WTC11 (cell line): ENCODE measurements at regions not wholly inside any gene's neighbourhood (a gene's known extent, or its start where the extent isn't known, plus 50 kb on each side); places are given as distances from the start of the nearest gene placed in this dataset.

Experiments used
- ATAC-seq: fragments of 200-7000 bp; cut with Tn5 transposase; 2 replicates; pipeline ENCODE4 v1.10.0; 2021; ENCODE audit warnings: mild to moderate bottlenecking, moderate library complexity
- CTCF ChIA-PET: fragments of 300-600 bp; sonication (Branson Sonifier 250); formaldehyde crosslinking; loops from one replicate; lab custom pipeline; 2021; ENCODE audit warnings: antibody characterized with exemption; lab: Charles Lee
- POLR2A ChIA-PET: fragments of 350-600 bp; sonication (Branson Sonifier 250); formaldehyde crosslinking; loops from one replicate; lab custom pipeline; 2021; ENCODE audit warnings: antibody characterized with exemption; lab: Charles Lee
- DNase-seq: peaks from one replicate; pipeline ENCODE4 v3.0.0; 2021; ENCODE audit warnings: low spot score
- H3K27ac Mint-ChIP-seq: 2 replicates; pipeline ENCODE4 v1.8.0; 2021; ENCODE audit warnings: mixed read lengths
- H3K27me3 Mint-ChIP-seq: 2 replicates; pipeline ENCODE4 v1.8.0; 2021; ENCODE audit warnings: low read depth, mild to moderate bottlenecking, moderate library complexity, mixed read lengths
- H3K36me3 Mint-ChIP-seq: 2 replicates; pipeline ENCODE4 v1.8.0; 2021; ENCODE audit warnings: mixed read lengths
- H3K4me1 Mint-ChIP-seq: 2 replicates; pipeline ENCODE4 v1.8.0; 2022; ENCODE audit warnings: mixed read lengths
- H3K4me3 Mint-ChIP-seq: 2 replicates; pipeline ENCODE4 v1.8.0; 2021; ENCODE audit warnings: mild to moderate bottlenecking, moderate library complexity, mixed read lengths
- H3K9me3 Mint-ChIP-seq: 2 replicates; pipeline ENCODE4 v1.8.0; 2021; ENCODE audit warnings: mixed read lengths
- ARID4B ChIP-seq: sonication (generic); formaldehyde crosslinking; IDR thresholded peaks from 2 replicates; pipeline ENCODE4 v1.8.0; 2023; ENCODE audit warnings: missing genetic modification reagents, mild to moderate bottlenecking, borderline replicate concordance
- CREM ChIP-seq: sonication (generic); formaldehyde crosslinking; IDR thresholded peaks from 2 replicates; pipeline ENCODE4 v1.8.1; 2022; ENCODE audit warnings: mild to moderate bottlenecking, missing genetic modification reagents, moderate library complexity
- E2F1 ChIP-seq: sonication (generic); formaldehyde crosslinking; IDR thresholded peaks from 2 replicates; pipeline ENCODE4 v1.8.0; 2022; ENCODE audit warnings: mild to moderate bottlenecking, missing genetic modification reagents
- E2F4 ChIP-seq: sonication (generic); formaldehyde crosslinking; IDR thresholded peaks from 2 replicates; pipeline ENCODE4 v1.8.1; 2022; ENCODE audit warnings: low read depth, mild to moderate bottlenecking, moderate library complexity, missing genetic modification reagents, borderline replicate concordance
- ETV6 ChIP-seq: sonication (generic); formaldehyde crosslinking; IDR thresholded peaks from 2 replicates; pipeline ENCODE4 v1.8.1; 2022; ENCODE audit warnings: mild to moderate bottlenecking, missing genetic modification reagents
- FOXK1 ChIP-seq: sonication (generic); formaldehyde crosslinking; IDR thresholded peaks from 2 replicates; pipeline ENCODE4 v1.8.0; 2022; ENCODE audit warnings: mild to moderate bottlenecking, moderate library complexity, missing genetic modification reagents
- JUN ChIP-seq: sonication (generic); formaldehyde crosslinking; IDR thresholded peaks from 2 replicates; pipeline ENCODE4 v1.8.0; 2023; ENCODE audit warnings: mild to moderate bottlenecking, missing genetic modification reagents
- NFATC4 ChIP-seq: fragments of 250-450 bp; sonication (Bioruptor Pico); IDR thresholded peaks from 2 replicates; pipeline ENCODE4 v1.9.0; 2021; ENCODE audit warnings: mild to moderate bottlenecking
- NR3C1 ChIP-seq: sonication (generic); formaldehyde crosslinking; conservative IDR thresholded peaks from 2 replicates; pipeline ENCODE4 v1.8.1; 2023; ENCODE audit warnings: low read depth, mild to moderate bottlenecking, missing genetic modification reagents
- SP1 ChIP-seq: sonication (generic); formaldehyde crosslinking; conservative IDR thresholded peaks from 2 replicates; pipeline ENCODE4 v1.8.1; 2022; ENCODE audit warnings: missing genetic modification reagents
- TCF7 ChIP-seq: sonication (generic); formaldehyde crosslinking; IDR thresholded peaks from 2 replicates; pipeline ENCODE4 v1.8.0; 2022; ENCODE audit warnings: mild to moderate bottlenecking, low read depth, missing genetic modification reagents, moderate library complexity
- ZMAT4 ChIP-seq: fragments of 250-450 bp; sonication (Bioruptor Pico); IDR thresholded peaks from 2 replicates; pipeline ENCODE4 v1.9.0; 2021; ENCODE audit warnings: mild to moderate bottlenecking
- ZNF121 ChIP-seq: sonication (generic); formaldehyde crosslinking; IDR thresholded peaks from 2 replicates; pipeline ENCODE4 v1.8.0; 2023; ENCODE audit warnings: missing genetic modification reagents
- ZNF425 ChIP-seq: fragments of 250-450 bp; sonication (Bioruptor Pico); conservative IDR thresholded peaks from 2 replicates; pipeline ENCODE4 v1.9.0; 2021; ENCODE audit warnings: mild to moderate bottlenecking
- ZNF671 ChIP-seq: fragments of 250-450 bp; sonication (Bioruptor Pico); IDR thresholded peaks from 2 replicates; pipeline ENCODE4 v1.8.0; 2021; ENCODE audit warnings: mild to moderate bottlenecking

- TF ChIP-seq ARID4B (CRISPR knock-in tag) = no peak
- no peak for TF ChIP-seq ETV6 (CRISPR knock-in tag)
- no peak for TF ChIP-seq ZNF425 (CRISPR knock-in tag)
- no peak for TF ChIP-seq E2F4 (CRISPR knock-in tag)
- no peak for TF ChIP-seq TCF7
- no peak for TF ChIP-seq CREM
- no peak for TF ChIP-seq FOXK1 (CRISPR knock-in tag)
These were observed 298.5 kb upstream of the ATP10B start (continued) for GRCh38 chr5:161150441-161150988.

- H3K36me3 Mint-ChIP-seq = peaks cover 14% of the 10 kb centered on the region
- ATAC-seq = no peak
- H3K27ac Mint-ChIP-seq = no peak overlapping the region
- POLR2A ChIA-PET = no interaction called here
- H3K27me3 Mint-ChIP-seq = no peaks in the 10 kb centered on the region
- H3K9me3 Mint-ChIP-seq = peaks cover 18% of the 10 kb centered on the region
- TF ChIP-seq ETV6 (CRISPR knock-in tag) (no peak), ZNF671 (no peak), NR3C1 (no peak), ZNF121 (CRISPR knock-in tag) (no peak), ARID4B (CRISPR knock-in tag) (no peak), SP1 (CRISPR knock-in tag) (no peak), JUN (CRISPR knock-in tag) (no peak), ZMAT4 (no peak), E2F1 (CRISPR knock-in tag) (no peak), NFATC4 (CRISPR knock-in tag) (no peak)
- TF ChIP-seq, all 79 proteins: peak for 0
- CTCF ChIA-PET = no interaction called here
- no peak overlapping the region for H3K4me3 Mint-ChIP-seq
- no peak for DNase-seq
- no peaks in the 10 kb centered on the region for H3K4me1 Mint-ChIP-seq
These were observed 297.1 kb upstream of the ATP10B start for GRCh38 chr5:161149078-161149477.
